ENCODE measurements at regions not wholly inside any gene's neighbourhood (a gene's known extent, or its start where the extent isn't known, plus 50 kb on each side); places are given as distances from the start of the nearest gene placed in this dataset.

DNA sequence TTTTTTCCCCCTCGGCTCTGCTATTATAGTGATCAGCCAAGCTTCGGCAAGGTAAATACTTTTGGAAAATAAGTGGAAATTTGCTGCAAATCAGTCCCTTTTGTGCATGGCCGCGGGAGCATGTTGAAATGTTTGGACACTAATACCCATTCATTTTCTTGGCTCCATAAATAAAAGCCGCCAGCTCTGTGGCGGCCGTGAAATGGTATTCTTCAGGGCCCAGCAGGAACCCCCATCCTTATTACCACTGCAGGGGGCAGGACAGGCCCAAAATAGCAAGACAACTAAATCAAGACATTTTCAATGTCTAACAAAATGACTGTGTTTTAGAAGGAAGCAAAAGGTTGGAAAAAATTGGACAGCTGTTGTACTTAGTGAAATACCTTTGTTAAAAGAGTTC, 362.3 kb downstream of the NR2F2 start (continued):
- TF ChIP-seq, protein P1, sequence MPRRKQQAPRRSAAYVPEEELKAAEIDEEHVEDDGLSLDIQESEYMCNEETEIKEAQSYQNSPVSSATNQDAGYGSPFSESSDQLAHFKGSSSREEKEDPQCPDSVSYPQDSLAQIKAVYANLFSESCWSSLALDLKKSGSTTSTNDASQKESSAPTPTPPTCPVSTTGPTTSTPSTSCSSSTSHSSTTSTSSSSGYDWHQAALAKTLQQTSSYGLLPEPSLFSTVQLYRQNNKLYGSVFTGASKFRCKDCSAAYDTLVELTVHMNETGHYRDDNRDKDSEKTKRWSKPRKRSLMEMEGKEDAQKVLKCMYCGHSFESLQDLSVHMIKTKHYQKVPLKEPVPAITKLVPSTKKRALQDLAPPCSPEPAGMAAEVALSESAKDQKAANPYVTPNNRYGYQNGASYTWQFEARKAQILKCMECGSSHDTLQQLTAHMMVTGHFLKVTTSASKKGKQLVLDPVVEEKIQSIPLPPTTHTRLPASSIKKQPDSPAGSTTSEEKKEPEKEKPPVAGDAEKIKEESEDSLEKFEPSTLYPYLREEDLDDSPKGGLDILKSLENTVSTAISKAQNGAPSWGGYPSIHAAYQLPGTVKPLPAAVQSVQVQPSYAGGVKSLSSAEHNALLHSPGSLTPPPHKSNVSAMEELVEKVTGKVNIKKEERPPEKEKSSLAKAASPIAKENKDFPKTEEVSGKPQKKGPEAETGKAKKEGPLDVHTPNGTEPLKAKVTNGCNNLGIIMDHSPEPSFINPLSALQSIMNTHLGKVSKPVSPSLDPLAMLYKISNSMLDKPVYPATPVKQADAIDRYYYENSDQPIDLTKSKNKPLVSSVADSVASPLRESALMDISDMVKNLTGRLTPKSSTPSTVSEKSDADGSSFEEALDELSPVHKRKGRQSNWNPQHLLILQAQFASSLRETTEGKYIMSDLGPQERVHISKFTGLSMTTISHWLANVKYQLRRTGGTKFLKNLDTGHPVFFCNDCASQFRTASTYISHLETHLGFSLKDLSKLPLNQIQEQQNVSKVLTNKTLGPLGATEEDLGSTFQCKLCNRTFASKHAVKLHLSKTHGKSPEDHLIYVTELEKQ (tag by site-specific recombination; IDR thresholded peaks at IDR 0.05; ENCODE audit: borderline replicate concordance) = no peak
- TF ChIP-seq ZBTB44 (tag by site-specific recombination; IDR thresholded peaks at IDR 0.05) = 0 out of 2 replicates have a peak, but pooled peaks have one; percentile 48
- TF ChIP-seq ZNF776 (tag by site-specific recombination; IDR thresholded peaks at IDR 0.05; ENCODE audit: borderline replicate concordance) = no peak
- peak; percentile 74 for TF ChIP-seq SP7 (tag by site-specific recombination; IDR thresholded peaks at IDR 0.05)
- no peak for TF ChIP-seq ZNF48 (tag by site-specific recombination; IDR thresholded peaks at IDR 0.05)
- no peak for TF ChIP-seq BCL6B (tag by site-specific recombination; IDR thresholded peaks at IDR 0.05)
- TF ChIP-seq ZNF24 (tag by site-specific recombination; IDR thresholded peaks at IDR 0.05) = 0 out of 2 replicates have a peak, but pooled peaks have one; percentile 29
- TF ChIP-seq, protein P2, sequence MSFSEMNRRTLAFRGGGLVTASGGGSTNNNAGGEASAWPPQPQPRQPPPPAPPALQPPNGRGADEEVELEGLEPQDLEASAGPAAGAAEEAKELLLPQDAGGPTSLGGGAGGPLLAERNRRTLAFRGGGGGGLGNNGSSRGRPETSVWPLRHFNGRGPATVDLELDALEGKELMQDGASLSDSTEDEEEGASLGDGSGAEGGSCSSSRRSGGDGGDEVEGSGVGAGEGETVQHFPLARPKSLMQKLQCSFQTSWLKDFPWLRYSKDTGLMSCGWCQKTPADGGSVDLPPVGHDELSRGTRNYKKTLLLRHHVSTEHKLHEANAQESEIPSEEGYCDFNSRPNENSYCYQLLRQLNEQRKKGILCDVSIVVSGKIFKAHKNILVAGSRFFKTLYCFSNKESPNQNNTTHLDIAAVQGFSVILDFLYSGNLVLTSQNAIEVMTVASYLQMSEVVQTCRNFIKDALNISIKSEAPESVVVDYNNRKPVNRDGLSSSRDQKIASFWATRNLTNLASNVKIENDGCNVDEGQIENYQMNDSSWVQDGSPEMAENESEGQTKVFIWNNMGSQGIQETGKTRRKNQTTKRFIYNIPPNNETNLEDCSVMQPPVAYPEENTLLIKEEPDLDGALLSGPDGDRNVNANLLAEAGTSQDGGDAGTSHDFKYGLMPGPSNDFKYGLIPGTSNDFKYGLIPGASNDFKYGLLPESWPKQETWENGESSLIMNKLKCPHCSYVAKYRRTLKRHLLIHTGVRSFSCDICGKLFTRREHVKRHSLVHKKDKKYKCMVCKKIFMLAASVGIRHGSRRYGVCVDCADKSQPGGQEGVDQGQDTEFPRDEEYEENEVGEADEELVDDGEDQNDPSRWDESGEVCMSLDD (tag by site-specific recombination; IDR thresholded peaks at IDR 0.05) = no peak
- TF ChIP-seq ZSCAN4 (tag by site-specific recombination; IDR thresholded peaks at IDR 0.05) = no peak
- TF ChIP-seq ZNF473 (tag by site-specific recombination; IDR thresholded peaks at IDR 0.05) = no peak
- peak; percentile 58; the same call in 1 of the 2 replicates for TF ChIP-seq IKZF3 (tag by site-specific recombination; IDR thresholded peaks at IDR 0.05)
- TF ChIP-seq ZNF830 (tag by site-specific recombination; IDR thresholded peaks at IDR 0.05; ENCODE audit: low read depth) = no peak
- TF ChIP-seq ZBTB49 (tag by site-specific recombination; IDR thresholded peaks at IDR 0.05; ENCODE audit: low read depth) = no peak
- no peak for TF ChIP-seq PRDM2 (tag by site-specific recombination; IDR thresholded peaks at IDR 0.05; ENCODE audit: borderline replicate concordance)
- TF ChIP-seq ZNF596 (tag by site-specific recombination; IDR thresholded peaks at IDR 0.05) = no peak
- no peak for TF ChIP-seq ZNF768 (tag by site-specific recombination; IDR thresholded peaks at IDR 0.05)
- TF ChIP-seq ZNF747 (tag by site-specific recombination; IDR thresholded peaks at IDR 0.05) = no peak
- peak; percentile 91 for TF ChIP-seq FEZF1 (tag by site-specific recombination; IDR thresholded peaks at IDR 0.05)
- TF ChIP-seq ZNF664 (tag by site-specific recombination; IDR thresholded peaks at IDR 0.05) = peak; percentile 48; the same call in 1 of the 2 replicates

Measured in HEK293 (cell line).